ENCODE measurements at regions not wholly inside any gene's neighbourhood (a gene's known extent, or its start where the extent isn't known, plus 50 kb on each side); places are given as distances from the start of the nearest gene placed in this dataset.
"Not testable (repeated sequence)": the region's sequence is repeated elsewhere in the genome, so short reads cannot be mapped to it uniquely, and the experiment has no call there.

GRCh38 chr11:112518371-112518770 is 257.7 kb upstream of the PLET1 start:
- no peak for DNase-seq

- no peak for DNase-seq
These were observed 259.1 kb upstream of the PLET1 start for GRCh38 chr11:112519751-112520150.

GRCh38 chr11:112520354-112520753 is 259.7 kb upstream of the PLET1 start:
- DNase-seq: no peak

GRCh38 chr11:112522536-112522935 is 261.9 kb upstream of the PLET1 start:
- DNase-seq: no peak

GRCh38 chr11:112523031-112523430 is 262.4 kb upstream of the PLET1 start:
- DNase-seq: no peak

- no peak for DNase-seq
These were observed 262.8 kb upstream of the PLET1 start for GRCh38 chr11:112523477-112523876.

GRCh38 chr11:112523951-112524350 is 263.3 kb upstream of the PLET1 start:
- no peak for DNase-seq

- no peak for DNase-seq
These were observed 264.1 kb upstream of the PLET1 start for GRCh38 chr11:112524798-112525197.

GRCh38 chr11:112525270-112525669 is 264.6 kb upstream of the PLET1 start:
- no peak for DNase-seq

GRCh38 chr11:112525844-112526590 is 265.4 kb upstream of the PLET1 start:
- no peak for DNase-seq

GRCh38 chr11:112526699-112527416 is 266.2 kb upstream of the PLET1 start:
- no peak for DNase-seq

- no peak for DNase-seq
These were observed 268.4 kb upstream of the PLET1 start for GRCh38 chr11:112529071-112529470.

- DNase-seq: no peak
These were observed 271.8 kb upstream of the PLET1 start for GRCh38 chr11:112532506-112532905.

GRCh38 chr11:112533682-112534081 is 273.0 kb upstream of the PLET1 start:
- no peak for DNase-seq

- no peak for DNase-seq
These were observed 273.5 kb upstream of the PLET1 start for GRCh38 chr11:112534208-112534607.

GRCh38 chr11:112537026-112537425 is 276.4 kb upstream of the PLET1 start:
- DNase-seq: no peak

GRCh38 chr11:112537846-112538330 is 277.2 kb upstream of the PLET1 start:
- DNase-seq: no peak

GRCh38 chr11:112538534-112539280 is 278.0 kb upstream of the PLET1 start:
- no peak for DNase-seq

- not testable (repeated sequence) for DNase-seq
These were observed 278.6 kb upstream of the PLET1 start for GRCh38 chr11:112539281-112539555.

GRCh38 chr11:112539741-112540140 is 279.1 kb upstream of the PLET1 start:
- no peak for DNase-seq

- DNase-seq: no peak
These were observed 279.6 kb upstream of the PLET1 start for GRCh38 chr11:112540261-112540660.

- no peak for DNase-seq
These were observed 280.7 kb upstream of the PLET1 start for GRCh38 chr11:112541140-112542046.

GRCh38 chr11:112542479-112542878 is 281.8 kb upstream of the PLET1 start:
- no peak for DNase-seq
